Mesendoderm (in vitro differentiated cells): ENCODE measurements at regions not wholly inside any gene's neighbourhood (a gene's known extent, or its start where the extent isn't known, plus 50 kb on each side); places are given as distances from the start of the nearest gene placed in this dataset.
A peak's percentile ranks its signal among the peaks of the same experiment; 100 is the strongest.

Experiments used
- DNase-seq: peaks from one replicate; pipeline ENCODE4 v3.0.0; 2013
- H2AK5ac ChIP-seq: 2 replicates; pipeline ENCODE4 v1.6.1; 2013; ENCODE audit warnings: low read length, inconsistent platforms
- H2BK120ac ChIP-seq: 2 replicates; pipeline ENCODE4 v1.6.1; 2013; ENCODE audit warnings: low read depth, mild to moderate bottlenecking, low read length, moderate library complexity, mixed read lengths
- H2BK15ac ChIP-seq: replicated peaks from 2 replicates; pipeline ENCODE4 v1.6.1; 2013; ENCODE audit warnings: low read depth, mild to moderate bottlenecking, moderate library complexity
- H2BK5ac ChIP-seq: 2 replicates; pipeline ENCODE4 v1.6.1; 2013; ENCODE audit warnings: low read length, inconsistent platforms
- H3K18ac ChIP-seq: 2 replicates; pipeline ENCODE4 v1.6.1; 2013; ENCODE audit warnings: mild to moderate bottlenecking, low read length, mixed read lengths
- H3K23ac ChIP-seq: one replicate; pipeline ENCODE4 v1.6.1; 2013; ENCODE audit warnings: low read length
- H3K27ac ChIP-seq: 2 replicates; pipeline ENCODE4 v1.5.1; 2013; ENCODE audit warnings: low read depth, mild to moderate bottlenecking, inconsistent platforms, low read length, moderate library complexity
- H3K27me3 ChIP-seq: 2 replicates; pipeline ENCODE4 v1.6.1; 2013; ENCODE audit warnings: low read length, control low read depth, mild to moderate bottlenecking, inconsistent platforms; ENCODE audit not compliant: insufficient read depth, poor library complexity
- H3K36me3 ChIP-seq: 2 replicates; pipeline ENCODE4 v1.6.1; 2013; ENCODE audit warnings: low read length, inconsistent platforms; ENCODE audit not compliant: control insufficient read depth, insufficient read depth
- H3K4ac ChIP-seq: one replicate; pipeline ENCODE4 v1.6.1; 2013; ENCODE audit warnings: low read depth, mild to moderate bottlenecking, low read length, moderate library complexity
- H3K4me1 ChIP-seq: 2 replicates; pipeline ENCODE4 v1.6.1; 2013; ENCODE audit warnings: low read depth, low read length, inconsistent platforms; ENCODE audit not compliant: control insufficient read depth
- H3K4me2 ChIP-seq: 2 replicates; pipeline ENCODE4 v1.6.1; 2013; ENCODE audit warnings: low read length
- H3K4me3 ChIP-seq: 2 replicates; pipeline ENCODE4 v1.5.1; 2013; ENCODE audit warnings: mild to moderate bottlenecking, low read length
- H3K56ac ChIP-seq: one replicate; pipeline ENCODE4 v1.6.1; 2013; ENCODE audit warnings: low read length
- H3K79me1 ChIP-seq: 2 replicates; pipeline ENCODE4 v1.6.1; 2013; ENCODE audit warnings: low read length, inconsistent platforms
- H3K79me2 ChIP-seq: 2 replicates; pipeline ENCODE4 v1.6.1; 2013; ENCODE audit warnings: mild to moderate bottlenecking, low read length; ENCODE audit not compliant: control insufficient read depth, insufficient read depth
- H3K9ac ChIP-seq: 2 replicates; pipeline ENCODE4 v1.6.1; 2013; ENCODE audit warnings: low read length, inconsistent platforms
- H4K5ac ChIP-seq: one replicate; pipeline ENCODE4 v1.6.1; 2013; ENCODE audit warnings: low read length
- H4K8ac ChIP-seq: one replicate; pipeline ENCODE4 v1.6.1; 2013; ENCODE audit warnings: low read depth, mild to moderate bottlenecking, control low read depth, low read length, moderate library complexity
- WGBS: extraction: QIAGEN DNeasy Blood & Tissue Kit; methylation state at CpG from one replicate; pipeline ENCODE4 v1.1.7; 2013; ENCODE audit warnings: low lambda C conversion rate, missing lambda C conversion rate; ENCODE audit not compliant: insufficient coverage; ENCODE audit errors: extremely low coverage; 5-methylcytosine and 5-hydroxymethylcytosine counted together

DNA sequence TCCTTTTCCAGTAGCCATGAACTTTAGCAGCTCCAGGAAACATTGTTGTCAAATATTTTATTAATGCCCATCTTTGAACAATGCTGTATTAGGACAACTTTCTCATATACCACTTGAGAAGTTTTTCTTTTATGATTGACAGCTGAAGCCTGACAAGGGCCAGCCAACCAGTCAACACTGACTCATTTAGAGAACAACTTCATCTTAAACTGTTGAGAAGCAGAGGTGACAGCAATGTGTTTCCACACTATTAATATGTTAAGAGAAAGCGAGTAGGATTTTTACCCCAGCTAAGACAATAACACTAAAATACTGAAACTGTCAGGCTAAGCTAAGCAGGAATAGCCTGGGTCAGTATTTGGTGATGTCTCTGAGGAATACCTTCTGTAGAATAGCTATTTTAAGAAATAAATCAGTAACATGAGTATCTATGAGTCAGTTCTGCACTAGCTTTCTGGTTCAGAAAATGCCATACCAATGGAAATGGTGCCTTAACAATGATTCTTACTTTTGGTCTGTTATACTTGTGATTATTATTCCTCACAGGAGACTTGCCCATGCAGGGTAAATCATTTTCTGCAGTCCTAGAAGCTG lies 168.8 kb upstream of the POT1 start:
- no CpG with 5 or more reads among the region's 1 CpG for WGBS
- H3K27me3 ChIP-seq = no peaks in the 10 kb centered on the region
- H4K8ac ChIP-seq = no peak overlapping the region
- H2BK120ac ChIP-seq = no peak overlapping the region
- no peaks in the 10 kb centered on the region for H3K4me1 ChIP-seq
- H2AK5ac ChIP-seq = no peak overlapping the region
- H3K4ac ChIP-seq = no peak overlapping the region
- H3K23ac ChIP-seq = no peak overlapping the region
- H3K56ac ChIP-seq = no peak overlapping the region
- no peak overlapping the region for H2BK15ac ChIP-seq
- H3K79me1 ChIP-seq = no peaks in the 10 kb centered on the region
- H2BK5ac ChIP-seq = no peak overlapping the region
- no peak overlapping the region for H3K18ac ChIP-seq
- H3K79me2 ChIP-seq = no peaks in the 10 kb centered on the region
- H3K4me3 ChIP-seq = no peak overlapping the region
- H3K9ac ChIP-seq = no peak overlapping the region
- no peak overlapping the region for H3K27ac ChIP-seq
- no peaks in the 10 kb centered on the region for H3K36me3 ChIP-seq
- H4K5ac ChIP-seq = no peak overlapping the region
- no peak for DNase-seq
- H3K4me2 ChIP-seq = no peak overlapping the region

DNA sequence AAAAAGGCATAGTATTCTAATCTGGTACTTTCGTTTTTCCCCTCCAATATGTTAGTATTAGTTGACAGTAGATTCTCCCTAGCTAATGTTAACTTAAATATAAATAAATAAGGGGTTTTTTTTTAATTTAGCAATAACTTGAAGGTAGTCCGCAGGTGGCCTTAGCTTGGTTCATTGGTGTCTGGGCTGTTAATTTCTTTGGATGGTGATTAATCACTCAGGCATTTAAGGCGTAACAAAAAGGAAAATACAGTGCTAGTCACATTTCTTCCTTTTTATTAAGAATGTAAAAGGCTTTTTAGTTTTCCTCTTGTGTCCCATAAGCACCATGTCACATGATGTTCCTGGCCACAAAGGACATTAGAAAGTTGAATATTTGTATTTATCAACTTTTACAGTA lies 161.0 kb upstream of the POT1 start:
- peak; percentile 26 for DNase-seq
- Histone ChIP-seq H2BK15ac (no peak overlapping the region), H3K27me3 (no peaks in the 10 kb centered on the region), H3K56ac (no peak overlapping the region), H4K5ac (no peak overlapping the region), H3K4ac (no peak overlapping the region), H3K4me2 (no peak overlapping the region), H3K18ac (no peak overlapping the region), H2AK5ac (no peak overlapping the region), H2BK5ac (no peak overlapping the region), H3K79me2 (no peaks in the 10 kb centered on the region), H3K79me1 (no peaks in the 10 kb centered on the region), H3K4me3 (no peak overlapping the region), H2BK120ac (no peak overlapping the region), H3K23ac (no peak overlapping the region), H4K8ac (no peak overlapping the region), H3K4me1 (no peaks in the 10 kb centered on the region), H3K9ac (no peak overlapping the region), H3K27ac (no peak overlapping the region), H3K36me3 (no peaks in the 10 kb centered on the region)
- WGBS = no CpG with 5 or more reads among the region's 3 CpGs

DNA sequence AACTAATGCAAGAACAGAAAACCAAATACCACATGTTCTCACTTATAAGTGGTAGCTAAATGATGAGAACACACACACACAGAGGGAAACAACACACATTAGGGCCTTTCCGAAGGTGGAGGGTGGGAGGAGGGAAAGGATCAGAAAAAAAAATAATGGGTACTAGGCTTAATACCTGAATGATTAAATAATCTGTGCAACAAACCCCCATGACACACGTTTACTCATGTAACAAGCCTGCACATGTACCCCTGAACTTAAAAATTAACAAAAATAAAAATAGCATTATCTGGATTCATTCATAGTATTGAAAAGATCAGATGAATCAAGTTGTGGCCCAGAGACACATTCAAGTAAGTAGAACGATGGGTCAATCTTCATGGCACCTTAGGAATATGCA lies 159.5 kb upstream of the POT1 start:
- no peak overlapping the region for H2BK5ac ChIP-seq
- no CpG with 5 or more reads among the region's 3 CpGs for WGBS
- H2AK5ac ChIP-seq = no peak overlapping the region
- no peaks in the 10 kb centered on the region for H3K79me1 ChIP-seq
- no peak overlapping the region for H4K5ac ChIP-seq
- no peak overlapping the region for H2BK120ac ChIP-seq
- no peaks in the 10 kb centered on the region for H3K79me2 ChIP-seq
- H3K27me3 ChIP-seq = no peaks in the 10 kb centered on the region
- H3K36me3 ChIP-seq = no peaks in the 10 kb centered on the region
- no peak for DNase-seq
- no peak overlapping the region for H3K4me2 ChIP-seq
- no peak overlapping the region for H3K9ac ChIP-seq
- H3K4me1 ChIP-seq = no peaks in the 10 kb centered on the region
- no peak overlapping the region for H3K27ac ChIP-seq
- no peak overlapping the region for H3K4me3 ChIP-seq
- H3K18ac ChIP-seq = no peak overlapping the region
- H2BK15ac ChIP-seq = no peak overlapping the region
- no peak overlapping the region for H3K23ac ChIP-seq
- H3K4ac ChIP-seq = no peak overlapping the region
- H3K56ac ChIP-seq = no peak overlapping the region
- no peak overlapping the region for H4K8ac ChIP-seq

DNA sequence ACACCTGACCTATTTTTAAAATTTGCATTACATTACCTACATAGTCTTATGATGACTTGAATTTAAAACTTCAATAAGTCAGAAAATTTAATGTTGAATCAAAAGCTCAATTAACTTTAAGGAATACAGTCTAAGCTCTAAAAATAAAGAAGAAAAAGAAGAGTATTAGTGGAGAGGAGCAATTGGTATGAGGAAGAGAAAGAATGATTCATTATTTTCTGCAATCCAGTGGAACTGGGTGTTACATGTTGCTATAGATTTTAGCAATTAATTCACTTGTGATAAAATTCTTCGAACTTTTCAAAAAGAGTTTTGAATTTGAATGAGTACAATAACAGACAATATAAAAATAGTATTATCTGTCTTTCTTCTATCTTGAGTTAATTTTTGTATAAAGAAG lies 158.9 kb upstream of the POT1 start:
- Histone ChIP-seq H2AK5ac (no peak overlapping the region), H3K79me1 (no peaks in the 10 kb centered on the region), H3K9ac (no peak overlapping the region), H3K23ac (no peak overlapping the region), H3K4me1 (no peaks in the 10 kb centered on the region), H2BK120ac (no peak overlapping the region), H4K5ac (no peak overlapping the region), H3K27ac (no peak overlapping the region), H3K4me3 (no peak overlapping the region), H3K27me3 (no peaks in the 10 kb centered on the region), H3K56ac (no peak overlapping the region), H3K4me2 (no peak overlapping the region), H3K4ac (no peak overlapping the region), H4K8ac (no peak overlapping the region), H2BK15ac (no peak overlapping the region), H3K18ac (no peak overlapping the region), H3K36me3 (no peaks in the 10 kb centered on the region), H2BK5ac (no peak overlapping the region), H3K79me2 (no peaks in the 10 kb centered on the region)
- no CpG with 5 or more reads among the region's 1 CpG for WGBS
- DNase-seq = no peak

GRCh38 chr7:125085084-125085483 lies 155.5 kb upstream of the POT1 start:
- H3K79me2 ChIP-seq = no peaks in the 10 kb centered on the region
- H3K23ac ChIP-seq = no peak overlapping the region
- H2BK120ac ChIP-seq = no peak overlapping the region
- no peak overlapping the region for H4K8ac ChIP-seq
- H2BK15ac ChIP-seq = no peak overlapping the region
- H3K79me1 ChIP-seq = no peaks in the 10 kb centered on the region
- H2AK5ac ChIP-seq = no peak overlapping the region
- H3K56ac ChIP-seq = no peak overlapping the region
- DNase-seq = no peak
- H3K18ac ChIP-seq = no peak overlapping the region
- H3K9ac ChIP-seq = no peak overlapping the region
- no peak overlapping the region for H3K27ac ChIP-seq
- no peak overlapping the region for H2BK5ac ChIP-seq
- H4K5ac ChIP-seq = no peak overlapping the region
- no peak overlapping the region for H3K4me2 ChIP-seq
- H3K36me3 ChIP-seq = no peaks in the 10 kb centered on the region
- no peak overlapping the region for H3K4ac ChIP-seq
- H3K4me1 ChIP-seq = no peaks in the 10 kb centered on the region
- no peaks in the 10 kb centered on the region for H3K27me3 ChIP-seq
- H3K4me3 ChIP-seq = no peak overlapping the region

GRCh38 chr7:125084196-125084595 lies 154.6 kb upstream of the POT1 start:
- Histone ChIP-seq H2BK15ac (no peak overlapping the region), H3K79me2 (no peaks in the 10 kb centered on the region), H3K79me1 (no peaks in the 10 kb centered on the region), H2BK120ac (no peak overlapping the region), H3K4ac (no peak overlapping the region), H2BK5ac (no peak overlapping the region), H3K56ac (no peak overlapping the region), H3K9ac (no peak overlapping the region), H3K27me3 (no peaks in the 10 kb centered on the region), H3K18ac (no peak overlapping the region), H3K27ac (no peak overlapping the region), H3K4me2 (no peak overlapping the region), H3K36me3 (no peaks in the 10 kb centered on the region), H2AK5ac (no peak overlapping the region), H3K23ac (no peak overlapping the region), H4K5ac (no peak overlapping the region), H4K8ac (no peak overlapping the region), H3K4me3 (no peak overlapping the region), H3K4me1 (no peaks in the 10 kb centered on the region)
- WGBS = no CpG with 5 or more reads among the region's 1 CpG
- DNase-seq = no peak
